GM23338 (cell line): ENCODE measurements at regions not wholly inside any gene's neighbourhood (a gene's known extent, or its start where the extent isn't known, plus 50 kb on each side); places are given as distances from the start of the nearest gene placed in this dataset.

Source experiments
- ATAC-seq: fragments of 200-7000 bp; cut with Tn5 transposase; 3 replicates; pipeline ENCODE4 v1.9.1; 2020
- DNase-seq: peaks from one replicate; pipeline ENCODE4 v3.0.0-alpha.2; 2015; ENCODE audit warnings: low spot score
- H2AFZ ChIP-seq: fragments of 200-600 bp; sonication (generic); 2 replicates; pipeline ENCODE4 v1.8.0; 2016; ENCODE audit warnings: antibody characterized with exemption, mild to moderate bottlenecking, moderate library complexity
- H3F3A ChIP-seq: fragments of 200-600 bp; sonication (generic); replicated peaks from 2 replicates; pipeline ENCODE4 v1.8.0; 2017; ENCODE audit warnings: antibody characterized with exemption, mixed run types, low read depth
- H3K27ac ChIP-seq: fragments of 200-600 bp; sonication (generic); 2 replicates; pipeline ENCODE4 v1.6.1; 2016; ENCODE audit warnings: low read depth
- H3K27me3 ChIP-seq: fragments of 200-600 bp; sonication (generic); 2 replicates; pipeline ENCODE4 v1.8.0; 2016; ENCODE audit warnings: mild to moderate bottlenecking, mixed run types, moderate library complexity; ENCODE audit not compliant: insufficient read depth
- H3K36me3 ChIP-seq: fragments of 200-600 bp; sonication (generic); 2 replicates; pipeline ENCODE4 v1.8.0; 2016; ENCODE audit warnings: mild to moderate bottlenecking; ENCODE audit not compliant: insufficient read depth
- H3K4me1 ChIP-seq: fragments of 200-600 bp; sonication (generic); 2 replicates; pipeline ENCODE4 v1.8.0; 2016; ENCODE audit warnings: mild to moderate bottlenecking, moderate library complexity; ENCODE audit not compliant: insufficient read depth
- H3K4me2 ChIP-seq: fragments of 200-600 bp; sonication (generic); 2 replicates; pipeline ENCODE4 v1.7.1; 2017; ENCODE audit warnings: mixed run types
- H3K4me3 ChIP-seq: fragments of 200-600 bp; sonication (generic); 2 replicates; pipeline ENCODE4 v1.6.1; 2016; ENCODE audit warnings: mixed run types
- H3K79me2 ChIP-seq: fragments of 200-600 bp; sonication (generic); replicated peaks from 2 replicates; pipeline ENCODE4 v1.8.0; 2017; ENCODE audit warnings: mild to moderate bottlenecking; ENCODE audit not compliant: insufficient read depth
- H3K9me2 ChIP-seq: fragments of 200-600 bp; sonication (generic); 2 replicates; pipeline ENCODE4 v1.8.0; 2017; ENCODE audit not compliant: insufficient read depth
- H4K20me1 ChIP-seq: fragments of 200-600 bp; sonication (generic); replicated peaks from 2 replicates; pipeline ENCODE4 v1.8.0; 2017; ENCODE audit warnings: mild to moderate bottlenecking; ENCODE audit not compliant: insufficient read depth
- H3K27ac Mint-ChIP-seq: 2 replicates; pipeline ENCODE4 v1.8.0; 2020; ENCODE audit warnings: inconsistent platforms, mild to moderate bottlenecking, moderate library complexity, mixed read lengths
- H3K27me3 Mint-ChIP-seq: 3 replicates; pipeline ENCODE4 v1.8.0; 2022; ENCODE audit warnings: low read depth, mild to moderate bottlenecking, moderate library complexity, mixed read lengths, inconsistent platforms; ENCODE audit not compliant: insufficient read depth, poor library complexity
- H3K36me3 Mint-ChIP-seq: 3 replicates; pipeline ENCODE4 v1.8.0; 2021; ENCODE audit warnings: low read depth, mild to moderate bottlenecking, inconsistent platforms, moderate library complexity, mixed read lengths
- H3K4me1 Mint-ChIP-seq: 3 replicates; pipeline ENCODE4 v1.8.0; 2020; ENCODE audit warnings: mild to moderate bottlenecking, inconsistent platforms, mixed read lengths
- H3K4me3 Mint-ChIP-seq: 3 replicates; pipeline ENCODE4 v1.8.0; 2021; ENCODE audit warnings: moderate library complexity, mild to moderate bottlenecking, inconsistent platforms, mixed read lengths
- H3K9me3 Mint-ChIP-seq: 3 replicates; pipeline ENCODE4 v1.8.0; 2020; ENCODE audit warnings: moderate library complexity, mild to moderate bottlenecking, inconsistent platforms, mixed read lengths
- CREB1 ChIP-seq: fragments of 250-450 bp; sonication (Bioruptor Pico); IDR thresholded peaks from 2 replicates; pipeline ENCODE4 v1.5.0; 2020; ENCODE audit warnings: low read depth, mild to moderate bottlenecking, moderate library complexity
- CTCF ChIP-seq, 2 experiments: fragments of 200-600 bp in 1 of 2; sonication (generic) in 1 of 2; conservative IDR thresholded peaks; 2 replicates each; pipeline versions ENCODE4 v1.5.1 to v1.6.1; 2016 to 2017; ENCODE audit warnings: antibody characterized with exemption in 2 of 2, low read depth in 2 of 2, mild to moderate bottlenecking in 2 of 2, moderate library complexity in 1 of 2
- ETS1 ChIP-seq: IDR thresholded peaks from 2 replicates; pipeline ENCODE4 v1.6.1; 2016; ENCODE audit warnings: antibody characterized with exemption
- EZH2 ChIP-seq: fragments of 200-600 bp; sonication (generic); IDR thresholded peaks from one replicate; pipeline ENCODE4 v1.8.0; 2017; ENCODE audit warnings: antibody characterized with exemption, mild to moderate bottlenecking, low read depth; ENCODE audit not compliant: unreplicated experiment
- EZH2phosphoT487 ChIP-seq: fragments of 200-600 bp; sonication (generic); IDR thresholded peaks from one replicate; pipeline ENCODE4 v1.8.1; 2018; ENCODE audit warnings: antibody characterized with exemption; ENCODE audit not compliant: unreplicated experiment
- JUNB ChIP-seq: IDR thresholded peaks from one replicate; pipeline ENCODE4 v1.6.1; 2016; ENCODE audit warnings: antibody characterized with exemption; ENCODE audit not compliant: unreplicated experiment
- NANOG ChIP-seq: IDR thresholded peaks from 2 replicates; pipeline ENCODE4 v1.6.1; 2016; ENCODE audit warnings: antibody characterized with exemption, borderline replicate concordance
- POLR2AphosphoS5 ChIP-seq: IDR thresholded peaks from 2 replicates; pipeline ENCODE4 v1.6.1; 2016; ENCODE audit warnings: antibody characterized with exemption, low read depth
- STAT1 ChIP-seq: IDR thresholded peaks from one replicate; pipeline ENCODE4 v1.6.1; 2016; ENCODE audit warnings: antibody characterized with exemption; ENCODE audit not compliant: unreplicated experiment
- ZNF114 ChIP-seq: fragments of 250-450 bp; sonication (Bioruptor Pico); IDR thresholded peaks from 2 replicates; pipeline ENCODE4 v1.5.0; 2020; ENCODE audit warnings: mild to moderate bottlenecking, moderate library complexity
- ZNF331 ChIP-seq: fragments of 250-450 bp; sonication (Bioruptor Pico); IDR thresholded peaks from 2 replicates; pipeline ENCODE4 v1.5.0; 2020; ENCODE audit warnings: low read depth, mild to moderate bottlenecking, moderate library complexity
- TF ChIP-seq, protein P1 (sequence below): fragments of 250-450 bp; sonication (Bioruptor Pico); IDR thresholded peaks from 2 replicates; pipeline ENCODE4 v1.5.0; 2020; ENCODE audit warnings: mild to moderate bottlenecking, moderate library complexity
- TF ChIP-seq, protein P2 (sequence below): IDR thresholded peaks from one replicate; pipeline ENCODE4 v1.6.1; 2018; ENCODE audit warnings: antibody characterized with exemption; ENCODE audit not compliant: unreplicated experiment

GRCh38 chr4:24413311-24413784, 171.0 kb downstream of the DHX15 start:
- Mint-ChIP-seq H3K36me3 (no peaks in the 10 kb centered on the region), H3K9me3 (peaks cover 5% of the 10 kb centered on the region), H3K4me3 (no peak overlapping the region), H3K27ac (no peak overlapping the region; the same call in 1 of the 2 replicates), H3K4me1 (peaks cover 14% of the 10 kb centered on the region), H3K27me3 (peaks cover 5% of the 10 kb centered on the region)
- no peaks in the 10 kb centered on the region for H4K20me1 ChIP-seq
- no peak overlapping the region for H3K4me2 ChIP-seq
- H3K27ac ChIP-seq: no peak overlapping the region
- no peak for TF ChIP-seq JUNB
- TF ChIP-seq STAT1: no peak
- TF ChIP-seq ZNF331: no peak
- TF ChIP-seq ETS1: no peak
- TF ChIP-seq CTCF (conservative IDR thresholded peaks at IDR 0.05; ENCODE audit: low read depth in 2 of 2): 0 out of 4 replicates have a peak, but pooled peaks of 1 of the 2 experiments have one; percentile 9
- TF ChIP-seq, protein P1, sequence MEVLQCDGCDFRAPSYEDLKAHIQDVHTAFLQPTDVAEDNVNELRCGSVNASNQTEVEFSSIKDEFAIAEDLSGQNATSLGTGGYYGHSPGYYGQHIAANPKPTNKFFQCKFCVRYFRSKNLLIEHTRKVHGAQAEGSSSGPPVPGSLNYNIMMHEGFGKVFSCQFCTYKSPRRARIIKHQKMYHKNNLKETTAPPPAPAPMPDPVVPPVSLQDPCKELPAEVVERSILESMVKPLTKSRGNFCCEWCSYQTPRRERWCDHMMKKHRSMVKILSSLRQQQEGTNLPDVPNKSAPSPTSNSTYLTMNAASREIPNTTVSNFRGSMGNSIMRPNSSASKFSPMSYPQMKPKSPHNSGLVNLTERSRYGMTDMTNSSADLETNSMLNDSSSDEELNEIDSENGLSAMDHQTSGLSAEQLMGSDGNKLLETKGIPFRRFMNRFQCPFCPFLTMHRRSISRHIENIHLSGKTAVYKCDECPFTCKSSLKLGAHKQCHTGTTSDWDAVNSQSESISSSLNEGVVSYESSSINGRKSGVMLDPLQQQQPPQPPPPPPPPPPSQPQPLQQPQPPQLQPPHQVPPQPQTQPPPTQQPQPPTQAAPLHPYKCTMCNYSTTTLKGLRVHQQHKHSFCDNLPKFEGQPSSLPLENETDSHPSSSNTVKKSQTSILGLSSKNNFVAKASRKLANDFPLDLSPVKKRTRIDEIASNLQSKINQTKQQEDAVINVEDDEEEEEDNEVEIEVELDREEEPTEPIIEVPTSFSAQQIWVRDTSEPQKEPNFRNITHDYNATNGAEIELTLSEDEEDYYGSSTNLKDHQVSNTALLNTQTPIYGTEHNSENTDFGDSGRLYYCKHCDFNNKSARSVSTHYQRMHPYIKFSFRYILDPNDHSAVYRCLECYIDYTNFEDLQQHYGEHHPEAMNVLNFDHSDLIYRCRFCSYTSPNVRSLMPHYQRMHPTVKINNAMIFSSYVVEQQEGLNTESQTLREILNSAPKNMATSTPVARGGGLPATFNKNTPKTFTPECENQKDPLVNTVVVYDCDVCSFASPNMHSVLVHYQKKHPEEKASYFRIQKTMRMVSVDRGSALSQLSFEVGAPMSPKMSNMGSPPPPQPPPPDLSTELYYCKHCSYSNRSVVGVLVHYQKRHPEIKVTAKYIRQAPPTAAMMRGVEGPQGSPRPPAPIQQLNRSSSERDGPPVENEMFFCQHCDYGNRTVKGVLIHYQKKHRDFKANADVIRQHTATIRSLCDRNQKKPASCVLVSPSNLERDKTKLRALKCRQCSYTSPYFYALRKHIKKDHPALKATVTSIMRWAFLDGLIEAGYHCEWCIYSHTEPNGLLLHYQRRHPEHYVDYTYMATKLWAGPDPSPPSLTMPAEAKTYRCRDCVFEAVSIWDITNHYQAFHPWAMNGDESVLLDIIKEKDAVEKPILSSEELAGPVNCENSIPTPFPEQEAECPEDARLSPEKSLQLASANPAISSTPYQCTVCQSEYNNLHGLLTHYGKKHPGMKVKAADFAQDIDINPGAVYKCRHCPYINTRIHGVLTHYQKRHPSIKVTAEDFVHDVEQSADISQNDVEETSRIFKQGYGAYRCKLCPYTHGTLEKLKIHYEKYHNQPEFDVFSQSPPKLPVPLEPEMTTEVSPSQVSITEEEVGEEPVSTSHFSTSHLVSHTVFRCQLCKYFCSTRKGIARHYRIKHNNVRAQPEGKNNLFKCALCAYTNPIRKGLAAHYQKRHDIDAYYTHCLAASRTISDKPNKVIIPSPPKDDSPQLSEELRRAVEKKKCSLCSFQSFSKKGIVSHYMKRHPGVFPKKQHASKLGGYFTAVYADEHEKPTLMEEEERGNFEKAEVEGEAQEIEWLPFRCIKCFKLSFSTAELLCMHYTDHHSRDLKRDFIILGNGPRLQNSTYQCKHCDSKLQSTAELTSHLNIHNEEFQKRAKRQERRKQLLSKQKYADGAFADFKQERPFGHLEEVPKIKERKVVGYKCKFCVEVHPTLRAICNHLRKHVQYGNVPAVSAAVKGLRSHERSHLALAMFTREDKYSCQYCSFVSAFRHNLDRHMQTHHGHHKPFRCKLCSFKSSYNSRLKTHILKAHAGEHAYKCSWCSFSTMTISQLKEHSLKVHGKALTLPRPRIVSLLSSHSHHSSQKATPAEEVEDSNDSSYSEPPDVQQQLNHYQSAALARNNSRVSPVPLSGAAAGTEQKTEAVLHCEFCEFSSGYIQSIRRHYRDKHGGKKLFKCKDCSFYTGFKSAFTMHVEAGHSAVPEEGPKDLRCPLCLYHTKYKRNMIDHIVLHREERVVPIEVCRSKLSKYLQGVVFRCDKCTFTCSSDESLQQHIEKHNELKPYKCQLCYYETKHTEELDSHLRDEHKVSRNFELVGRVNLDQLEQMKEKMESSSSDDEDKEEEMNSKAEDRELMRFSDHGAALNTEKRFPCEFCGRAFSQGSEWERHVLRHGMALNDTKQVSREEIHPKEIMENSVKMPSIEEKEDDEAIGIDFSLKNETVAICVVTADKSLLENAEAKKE (CRISPR knock-in tag): 0 out of 2 replicates have a peak, but pooled peaks have one; percentile 23
- TF ChIP-seq, protein P2, sequence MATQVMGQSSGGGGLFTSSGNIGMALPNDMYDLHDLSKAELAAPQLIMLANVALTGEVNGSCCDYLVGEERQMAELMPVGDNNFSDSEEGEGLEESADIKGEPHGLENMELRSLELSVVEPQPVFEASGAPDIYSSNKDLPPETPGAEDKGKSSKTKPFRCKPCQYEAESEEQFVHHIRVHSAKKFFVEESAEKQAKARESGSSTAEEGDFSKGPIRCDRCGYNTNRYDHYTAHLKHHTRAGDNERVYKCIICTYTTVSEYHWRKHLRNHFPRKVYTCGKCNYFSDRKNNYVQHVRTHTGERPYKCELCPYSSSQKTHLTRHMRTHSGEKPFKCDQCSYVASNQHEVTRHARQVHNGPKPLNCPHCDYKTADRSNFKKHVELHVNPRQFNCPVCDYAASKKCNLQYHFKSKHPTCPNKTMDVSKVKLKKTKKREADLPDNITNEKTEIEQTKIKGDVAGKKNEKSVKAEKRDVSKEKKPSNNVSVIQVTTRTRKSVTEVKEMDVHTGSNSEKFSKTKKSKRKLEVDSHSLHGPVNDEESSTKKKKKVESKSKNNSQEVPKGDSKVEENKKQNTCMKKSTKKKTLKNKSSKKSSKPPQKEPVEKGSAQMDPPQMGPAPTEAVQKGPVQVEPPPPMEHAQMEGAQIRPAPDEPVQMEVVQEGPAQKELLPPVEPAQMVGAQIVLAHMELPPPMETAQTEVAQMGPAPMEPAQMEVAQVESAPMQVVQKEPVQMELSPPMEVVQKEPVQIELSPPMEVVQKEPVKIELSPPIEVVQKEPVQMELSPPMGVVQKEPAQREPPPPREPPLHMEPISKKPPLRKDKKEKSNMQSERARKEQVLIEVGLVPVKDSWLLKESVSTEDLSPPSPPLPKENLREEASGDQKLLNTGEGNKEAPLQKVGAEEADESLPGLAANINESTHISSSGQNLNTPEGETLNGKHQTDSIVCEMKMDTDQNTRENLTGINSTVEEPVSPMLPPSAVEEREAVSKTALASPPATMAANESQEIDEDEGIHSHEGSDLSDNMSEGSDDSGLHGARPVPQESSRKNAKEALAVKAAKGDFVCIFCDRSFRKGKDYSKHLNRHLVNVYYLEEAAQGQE: no peak
- no peak for TF ChIP-seq EZH2
- no peak for TF ChIP-seq NANOG
- TF ChIP-seq EZH2phosphoT487: no peak
- TF ChIP-seq CREB1 (CRISPR knock-in tag): no peak
- TF ChIP-seq POLR2AphosphoS5: no peak
- TF ChIP-seq ZNF114 (CRISPR knock-in tag): no peak
- DNase-seq (peak; percentile 68), ATAC-seq (peak; percentile 97)
- no peak overlapping the region for H3K4me3 ChIP-seq
- no peaks in the 10 kb centered on the region for H3K9me2 ChIP-seq
- H3F3A ChIP-seq: no peaks in the 10 kb centered on the region
- no peaks in the 10 kb centered on the region for H3K79me2 ChIP-seq
- peaks cover 5% of the 10 kb centered on the region; the same call in 1 of the 2 replicates for H3K4me1 ChIP-seq
- H3K36me3 ChIP-seq: no peaks in the 10 kb centered on the region
- H2AFZ ChIP-seq: no peak overlapping the region
- H3K27me3 ChIP-seq: no peaks in the 10 kb centered on the region
